Mesodermal cell (in vitro differentiated cells): ENCODE measurements at regions not wholly inside any gene's neighbourhood (a gene's known extent, or its start where the extent isn't known, plus 50 kb on each side); places are given as distances from the start of the nearest gene placed in this dataset.
"Not testable (repeated sequence)": the region's sequence is repeated elsewhere in the genome, so short reads cannot be mapped to it uniquely, and the experiment has no call there.

Source experiments
- H3K27ac ChIP-seq: 2 replicates; pipeline ENCODE4 v1.7.0; 2013; ENCODE audit warnings: mild to moderate bottlenecking, low read depth, low read length, moderate library complexity; ENCODE audit not compliant: severe bottlenecking
- H3K36me3 ChIP-seq: 2 replicates; pipeline ENCODE4 v1.7.1; 2013; ENCODE audit warnings: mild to moderate bottlenecking, low read length, moderate library complexity; ENCODE audit not compliant: control insufficient read depth, insufficient read depth
- H3K4me1 ChIP-seq: one replicate; pipeline ENCODE4 v1.7.1; 2013; ENCODE audit warnings: mild to moderate bottlenecking, low read length; ENCODE audit not compliant: insufficient read depth, control insufficient read depth, poor library complexity, severe bottlenecking
- H3K4me3 ChIP-seq: 2 replicates; pipeline ENCODE4 v1.7.0; 2013; ENCODE audit warnings: low read length, control low read depth, mild to moderate bottlenecking; ENCODE audit not compliant: insufficient read depth, poor library complexity, severe bottlenecking; ENCODE audit errors: extremely low read depth
- H3K9me3 ChIP-seq: 2 replicates; pipeline ENCODE4 v1.7.1; 2013; ENCODE audit warnings: mild to moderate bottlenecking, low read length, moderate library complexity; ENCODE audit not compliant: control insufficient read depth
- WGBS, 2 experiments: methylation state at CpG; one replicate each; pipeline ENCODE4 v1.1.5; 2013; ENCODE audit warnings: missing lambda C conversion rate in 2 of 2; ENCODE audit not compliant: insufficient coverage in 2 of 2; 5-methylcytosine and 5-hydroxymethylcytosine counted together

GRCh38 chr6:55052846-55053245 is 121.5 kb upstream of the HCRTR2 start:
- no peaks in the 10 kb centered on the region for H3K36me3 ChIP-seq
- no peak overlapping the region for H3K27ac ChIP-seq
- H3K4me1 ChIP-seq: no peaks in the 10 kb centered on the region
- no peaks in the 10 kb centered on the region for H3K9me3 ChIP-seq
- no peak overlapping the region for H3K4me3 ChIP-seq

GRCh38 chr6:55058682-55059081 is 115.6 kb upstream of the HCRTR2 start:
- no peaks in the 10 kb centered on the region for H3K9me3 ChIP-seq
- H3K4me3 ChIP-seq: no peak overlapping the region
- no peaks in the 10 kb centered on the region for H3K36me3 ChIP-seq
- H3K4me1 ChIP-seq: no peaks in the 10 kb centered on the region
- H3K27ac ChIP-seq: no peak overlapping the region

GRCh38 chr6:55064711-55065420 is 109.4 kb upstream of the HCRTR2 start:
- Histone ChIP-seq H3K36me3 (no peaks in the 10 kb centered on the region), H3K27ac (no peak overlapping the region), H3K9me3 (no peaks in the 10 kb centered on the region), H3K4me1 (no peaks in the 10 kb centered on the region), H3K4me3 (no peak overlapping the region)
- 78 to 100% methylated on average over 1 to 3 of the region's 3 CpGs for WGBS, 2 experiments

GRCh38 chr6:55069132-55069781 is 105.1 kb upstream of the HCRTR2 start:
- Histone ChIP-seq H3K36me3 (no peaks in the 10 kb centered on the region), H3K4me1 (no peaks in the 10 kb centered on the region), H3K27ac (no peak overlapping the region), H3K4me3 (no peak overlapping the region), H3K9me3 (no peaks in the 10 kb centered on the region)
- WGBS, 2 experiments: 8 to 20% methylated on average over 1 of the region's 3 CpGs

- 100% methylated on average over 1 of the region's 3 CpGs; no CpG with 5 or more reads in 1 of the 2 experiments for WGBS, 2 experiments
- no peaks in the 10 kb centered on the region for H3K4me1 ChIP-seq
- peaks cover 5% of the 10 kb centered on the region for H3K9me3 ChIP-seq
- H3K36me3 ChIP-seq: no peaks in the 10 kb centered on the region
- no peak overlapping the region for H3K4me3 ChIP-seq
- H3K27ac ChIP-seq: no peak overlapping the region
These were observed 92.3 kb upstream of the HCRTR2 start for GRCh38 chr6:55082021-55082420.

GRCh38 chr6:55088011-55088410 is 86.3 kb upstream of the HCRTR2 start:
- H3K9me3 ChIP-seq, H3K27ac ChIP-seq, H3K4me3 ChIP-seq, H3K36me3 ChIP-seq, H3K4me1 ChIP-seq: not testable (repeated sequence)
- 80 to 87% methylated on average over 2 to 3 of the region's 6 CpGs for WGBS, 2 experiments

GRCh38 chr6:55088902-55089301 is 85.4 kb upstream of the HCRTR2 start:
- Histone ChIP-seq H3K27ac (no peak overlapping the region), H3K4me3 (no peak overlapping the region), H3K36me3 (no peaks in the 10 kb centered on the region), H3K4me1 (no peaks in the 10 kb centered on the region), H3K9me3 (peaks cover 5% of the 10 kb centered on the region)

- no CpG with 5 or more reads among the region's 2 CpGs for WGBS, 2 experiments
- no peak overlapping the region for H3K27ac ChIP-seq
- H3K4me3 ChIP-seq: no peak overlapping the region
- H3K4me1 ChIP-seq: no peaks in the 10 kb centered on the region
- peaks cover 2% of the 10 kb centered on the region for H3K9me3 ChIP-seq
- no peaks in the 10 kb centered on the region for H3K36me3 ChIP-seq
These were observed 85.0 kb upstream of the HCRTR2 start for GRCh38 chr6:55089325-55089724.

- Histone ChIP-seq H3K4me3 (no peak overlapping the region), H3K4me1 (no peaks in the 10 kb centered on the region), H3K27ac (no peak overlapping the region), H3K9me3 (no peaks in the 10 kb centered on the region), H3K36me3 (no peaks in the 10 kb centered on the region)
- WGBS, 2 experiments: 67 to 94% methylated on average over 2 to 3 of the region's 3 CpGs
These were observed 73.6 kb upstream of the HCRTR2 start for GRCh38 chr6:55100686-55101085.

- Histone ChIP-seq H3K27ac (no peak overlapping the region), H3K4me1 (no peaks in the 10 kb centered on the region), H3K9me3 (no peaks in the 10 kb centered on the region), H3K36me3 (no peaks in the 10 kb centered on the region), H3K4me3 (no peak overlapping the region)
- WGBS, 2 experiments: no CpG with 5 or more reads among the region's 2 CpGs
These were observed 73.2 kb upstream of the HCRTR2 start for GRCh38 chr6:55101157-55101556.
